NCI-H187 treated with DMSO at 0.1 percent for 48 hours (cell line): ENCODE measurements at regions not wholly inside any gene's neighbourhood (a gene's known extent, or its start where the extent isn't known, plus 50 kb on each side); places are given as distances from the start of the nearest gene placed in this dataset.
A peak's percentile ranks its signal among the peaks of the same experiment; 100 is the strongest.
"Not testable (repeated sequence)": the region's sequence is repeated elsewhere in the genome, so short reads cannot be mapped to it uniquely, and the experiment has no call there.

Experiments
- DNase-seq: peaks from one replicate; lab custom pipeline; 2025; lab: John Stamatoyannopoulos, UW

DNA sequence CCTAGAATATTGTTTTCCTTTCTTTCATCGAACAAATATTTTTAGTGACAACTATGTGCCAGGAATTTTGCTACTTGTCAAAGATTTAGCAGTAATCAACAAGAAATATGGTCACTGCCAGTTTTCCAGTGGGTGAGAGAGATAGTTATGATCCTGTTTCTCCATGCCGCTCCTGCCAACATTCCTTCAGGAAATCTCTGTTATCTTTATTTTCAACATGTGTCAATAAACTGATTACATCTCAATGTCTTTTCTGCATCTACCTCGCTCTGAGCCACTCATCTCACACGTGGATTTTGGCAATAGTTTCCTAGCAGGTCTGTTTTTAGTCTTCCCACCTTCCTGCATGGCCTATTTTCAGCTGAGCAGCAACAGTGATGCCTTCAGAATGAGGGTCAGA lies 650.0 kb upstream of the STXBP6 start:
- no peak for DNase-seq

DNA sequence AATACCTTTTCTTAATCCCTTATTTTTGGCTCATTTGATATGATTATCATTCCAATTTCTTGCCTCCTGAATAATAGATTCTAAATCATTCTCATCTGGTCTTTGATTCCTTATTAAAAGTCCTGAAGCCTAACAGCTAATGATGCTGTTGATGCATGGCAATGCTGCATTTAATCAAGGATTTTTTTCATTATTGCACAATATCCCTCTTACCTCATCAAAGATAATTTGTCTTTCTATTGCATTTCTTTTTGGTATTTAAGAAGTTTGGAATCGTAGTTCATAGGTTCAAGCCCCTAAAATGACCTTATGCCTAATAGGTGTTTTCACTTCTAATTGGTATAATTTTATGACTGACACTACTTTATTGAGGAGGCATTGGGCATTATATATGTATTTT lies 648.2 kb upstream of the STXBP6 start:
- DNase-seq, result no peak

DNA sequence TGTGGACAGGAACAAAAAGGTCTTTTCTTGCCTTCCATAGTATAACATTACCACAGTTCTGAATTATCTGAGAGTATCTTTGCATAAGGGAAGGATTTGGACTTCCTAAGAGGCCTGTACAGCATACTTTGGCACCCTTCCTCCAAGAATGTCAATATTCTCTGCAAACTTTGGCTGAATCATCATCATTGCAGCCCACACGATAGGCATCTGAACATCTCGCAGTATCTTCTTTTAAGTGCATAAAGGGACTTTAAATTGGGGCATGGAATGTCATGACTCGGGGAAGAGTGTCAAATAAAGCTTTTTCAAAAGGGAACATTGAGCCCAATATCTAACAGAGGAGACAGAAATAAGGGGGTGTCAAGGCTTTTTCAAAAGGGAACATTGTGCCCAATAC lies 646.2 kb upstream of the STXBP6 start:
- no peak for DNase-seq

DNA sequence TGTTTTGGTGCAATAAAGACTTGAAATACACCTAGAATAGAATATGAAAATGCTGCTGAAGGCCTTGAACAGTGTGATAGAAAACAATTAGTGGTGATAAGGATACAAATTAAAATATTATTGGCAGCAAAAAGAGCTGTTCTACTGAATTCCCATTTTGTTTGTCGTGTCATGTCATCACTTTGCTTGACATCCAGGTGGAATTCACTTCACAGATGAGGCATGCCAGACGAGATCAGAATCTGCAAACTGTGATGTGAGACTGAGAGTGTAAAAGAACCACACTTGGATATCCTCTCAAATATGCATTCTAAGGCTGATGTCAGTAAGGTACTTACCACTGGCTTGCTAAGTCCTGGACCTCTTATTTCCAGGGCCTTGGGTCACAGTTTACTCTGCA lies 635.1 kb upstream of the STXBP6 start:
- DNase-seq, result no peak

DNA sequence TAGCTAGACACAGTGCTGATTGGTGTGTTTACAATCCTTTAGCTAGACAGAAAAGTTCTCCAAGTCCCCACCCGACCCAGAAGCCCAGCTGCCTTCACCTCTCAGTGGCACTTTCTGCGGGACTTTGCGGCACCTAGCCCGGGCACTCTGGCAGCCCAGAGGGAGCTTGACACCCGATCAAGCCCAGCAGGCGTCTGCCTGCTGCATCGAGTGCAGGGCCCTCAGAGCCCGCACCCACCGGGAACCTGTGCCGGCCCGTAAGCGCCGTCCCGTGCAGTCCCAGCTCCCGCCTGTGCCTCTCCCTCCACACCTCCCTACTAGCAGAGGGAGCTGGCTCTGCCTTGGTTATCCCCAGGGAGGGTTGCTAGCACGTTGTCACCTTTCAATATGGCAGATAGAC lies 631.0 kb upstream of the STXBP6 start:
- DNase-seq, result no peak

DNA sequence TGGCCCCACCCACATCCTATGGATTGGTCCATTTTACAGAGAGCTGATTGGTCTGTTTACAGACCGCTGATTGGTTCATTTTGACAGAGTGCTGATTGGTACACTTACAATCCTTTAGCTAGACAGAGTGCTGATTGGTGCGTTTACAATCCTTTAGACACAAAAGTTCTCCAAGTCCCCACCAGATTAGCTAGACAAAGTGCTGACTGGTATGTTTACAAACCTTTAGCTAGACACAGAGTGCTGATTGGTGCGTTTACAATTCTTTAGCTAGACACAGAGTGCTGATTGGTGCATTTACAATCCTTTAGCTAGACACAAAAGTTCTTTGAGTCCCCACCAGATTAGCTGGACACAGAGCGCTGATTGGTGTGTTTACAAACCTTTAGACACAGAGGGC lies 630.6 kb upstream of the STXBP6 start:
- not testable (repeated sequence) for DNase-seq

DNA sequence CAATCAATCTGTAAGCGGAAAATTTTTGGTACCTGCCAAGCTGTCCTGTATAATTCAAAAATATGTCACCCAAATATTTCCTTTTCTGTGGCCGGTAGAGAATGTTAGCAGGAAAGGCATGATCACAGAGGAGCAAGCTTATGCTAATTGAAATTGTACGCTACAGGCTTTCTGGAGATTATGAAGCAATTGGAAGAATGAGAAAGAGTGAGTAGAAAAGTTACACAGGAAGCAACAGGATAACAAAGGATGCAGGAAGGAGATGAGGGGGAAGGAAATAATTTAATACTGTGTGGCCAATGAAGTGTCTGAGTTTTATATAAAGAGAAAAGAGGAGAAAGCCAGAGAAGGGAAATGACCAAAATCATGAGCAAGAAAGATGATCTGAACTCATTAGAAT lies 627.2 kb upstream of the STXBP6 start:
- no peak for DNase-seq

DNA sequence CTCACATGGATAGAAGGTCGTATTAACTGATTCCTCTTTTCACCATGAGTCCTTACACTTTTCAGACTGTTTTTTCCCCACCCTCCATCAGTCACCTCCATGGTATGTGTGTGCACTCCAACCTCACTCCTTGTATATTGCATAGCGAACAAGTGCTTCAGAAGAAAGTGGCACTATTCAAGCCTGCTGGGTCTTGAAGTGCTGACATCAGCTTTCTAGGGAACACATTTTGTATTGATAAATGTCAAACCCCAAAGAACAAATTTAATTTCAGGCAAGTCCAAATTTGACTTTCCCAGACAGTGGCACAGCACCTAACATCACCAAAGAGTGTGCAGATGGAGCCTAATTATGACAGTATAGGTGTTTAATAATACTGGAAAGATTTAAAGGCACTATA lies 617.4 kb upstream of the STXBP6 start:
- no peak for DNase-seq

DNA sequence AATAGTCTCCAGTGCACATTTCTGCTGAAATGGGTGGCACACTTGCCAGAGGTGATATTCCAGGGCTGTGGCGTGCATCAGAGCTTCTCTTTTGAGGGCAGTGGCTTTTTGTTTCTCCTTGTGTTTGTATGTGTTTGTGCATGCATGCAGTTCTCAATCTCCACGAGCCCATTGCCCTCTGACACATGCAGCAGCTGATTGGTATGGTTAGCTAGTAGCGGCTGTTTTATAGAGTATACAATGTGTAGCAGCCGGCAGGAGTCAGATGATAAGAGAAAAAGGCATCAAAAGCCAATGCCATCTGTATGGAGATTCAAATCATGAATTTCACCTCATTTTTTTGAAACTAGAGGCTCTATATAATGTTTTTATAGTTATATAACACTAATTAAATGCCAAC lies 616.9 kb upstream of the STXBP6 start:
- DNase-seq, result no peak

DNA sequence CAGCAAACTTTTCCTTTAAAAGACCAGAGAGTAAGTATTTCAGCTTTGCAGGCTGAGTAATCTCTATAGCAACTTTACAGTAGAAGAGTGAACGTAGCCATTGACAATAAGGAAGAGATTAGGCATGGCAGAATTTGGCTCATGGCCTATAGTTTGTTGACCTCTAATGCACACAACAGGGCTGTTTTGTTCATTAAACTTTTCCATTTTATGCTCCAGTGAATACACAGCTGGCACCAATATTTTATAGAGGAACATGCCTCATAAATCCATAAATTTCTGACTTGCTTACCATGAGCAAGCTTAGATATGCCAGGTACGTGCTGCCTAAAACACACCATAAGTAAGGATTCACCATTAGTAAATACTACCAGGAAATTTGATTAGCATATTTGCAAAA lies 609.0 kb upstream of the STXBP6 start:
- no peak for DNase-seq

DNA sequence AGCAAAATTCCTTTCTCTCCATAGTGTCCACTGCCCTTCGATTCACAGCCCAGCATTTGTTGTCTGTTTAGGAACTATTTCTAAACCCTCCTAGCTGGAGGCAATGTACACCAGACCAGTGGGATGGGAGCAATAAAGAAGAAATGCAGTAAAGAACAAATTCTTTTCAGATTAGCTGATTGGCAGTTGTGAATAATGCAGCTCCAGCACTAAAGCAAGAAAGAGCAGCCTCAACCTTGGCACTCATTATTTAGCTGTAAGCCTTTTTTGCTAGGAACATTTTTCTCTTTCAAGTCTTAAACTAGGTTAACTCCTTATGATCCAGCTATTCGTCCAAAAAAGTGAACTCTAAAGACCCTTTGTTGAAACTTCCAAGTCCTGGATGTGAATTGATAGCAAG lies 580.5 kb upstream of the STXBP6 start:
- no peak for DNase-seq

DNA sequence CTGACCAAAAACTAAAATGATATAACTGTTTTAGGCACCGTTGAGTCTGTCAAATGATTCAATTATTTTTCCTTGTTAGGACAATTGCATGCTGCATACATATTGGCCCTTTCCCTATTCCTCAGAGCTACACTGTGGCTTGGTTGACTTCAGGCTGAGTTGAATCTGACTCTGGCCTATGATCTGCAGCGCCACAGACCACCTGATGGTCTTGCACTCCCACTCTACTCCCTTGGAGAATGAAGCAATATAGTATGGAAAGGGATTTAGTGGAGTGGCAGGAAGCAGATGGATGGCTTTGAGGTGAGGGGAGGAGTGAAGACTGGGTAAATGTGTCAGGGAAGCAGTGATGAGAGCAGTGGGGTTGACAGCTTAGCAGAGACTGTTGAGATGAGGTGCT lies 579.0 kb upstream of the STXBP6 start:
- DNase-seq, result no peak

DNA sequence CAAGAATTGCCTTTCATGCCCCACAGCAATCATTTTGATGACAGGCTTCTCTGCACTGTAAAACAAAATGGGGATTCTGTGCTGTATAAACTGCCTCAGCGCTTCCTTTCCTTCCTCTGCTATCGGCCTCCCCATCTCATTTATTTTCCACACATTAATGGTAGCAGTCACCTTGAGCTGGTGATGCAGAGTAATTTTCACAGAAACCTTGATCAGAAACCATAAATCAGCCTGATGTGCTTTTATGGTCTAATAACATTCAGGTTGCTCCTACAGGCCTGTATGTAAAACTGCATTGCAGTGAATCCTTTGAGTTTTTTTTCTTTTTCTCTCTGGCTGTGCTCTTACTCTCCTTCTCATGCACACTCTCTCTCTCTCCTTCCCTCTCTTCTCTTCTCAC lies 578.4 kb upstream of the STXBP6 start:
- no peak for DNase-seq

DNA sequence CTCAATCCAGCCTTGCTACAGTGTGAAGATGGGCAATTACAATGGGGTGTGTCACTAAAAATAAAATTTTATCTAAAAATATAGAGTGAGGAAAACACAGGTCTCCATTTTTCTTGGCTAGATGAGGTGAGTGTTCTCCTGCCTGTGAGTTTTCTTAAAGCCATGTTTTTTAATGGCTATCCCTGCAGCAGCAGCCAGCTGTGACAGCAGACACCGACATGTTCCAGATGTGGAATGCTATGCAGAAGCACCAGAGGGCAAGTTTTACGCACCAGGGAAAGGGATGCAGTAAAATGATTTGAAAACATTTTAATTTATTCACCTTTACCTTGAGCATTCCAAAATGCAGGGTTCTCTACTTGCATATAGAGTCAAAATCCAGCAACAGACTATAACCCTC lies 577.0 kb upstream of the STXBP6 start:
- no peak for DNase-seq

DNA sequence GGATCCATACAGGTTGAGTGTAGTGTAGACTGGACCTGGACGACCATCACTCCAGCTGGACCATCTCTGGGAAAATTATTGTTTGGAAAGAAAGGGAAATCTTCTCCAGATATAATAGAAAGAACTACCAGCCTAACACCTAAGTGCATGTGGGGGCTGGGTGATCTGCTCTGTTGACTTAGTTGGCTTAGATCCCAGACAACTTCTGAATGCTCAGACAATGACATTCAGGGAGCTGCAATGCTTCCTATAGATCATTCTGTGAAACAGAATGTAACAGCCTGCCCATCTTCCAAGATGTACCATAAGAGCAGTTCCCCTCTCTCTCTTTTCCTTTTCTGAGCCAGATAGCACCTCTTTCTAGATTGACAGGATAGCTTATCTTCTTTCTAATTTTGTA lies 572.8 kb upstream of the STXBP6 start:
- peak; percentile 33 for DNase-seq

DNA sequence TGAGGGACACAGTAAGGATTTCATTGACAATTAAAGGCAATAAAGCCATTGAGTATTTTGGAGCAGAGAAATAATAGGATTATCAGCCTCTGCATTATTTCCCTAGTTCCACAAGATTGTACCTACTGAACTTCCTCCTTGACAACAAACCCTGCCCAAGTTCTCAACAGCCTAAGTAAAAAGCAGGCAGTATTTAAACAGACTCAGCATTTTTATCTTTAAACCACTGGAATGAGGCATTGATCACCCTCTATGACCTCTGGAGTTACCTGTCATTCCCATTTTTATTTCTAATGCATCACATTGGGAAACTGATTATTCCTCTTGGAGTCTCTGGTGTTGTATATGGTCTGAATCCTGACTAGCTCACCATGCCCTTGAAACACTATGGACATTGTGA lies 570.6 kb upstream of the STXBP6 start:
- no peak for DNase-seq

DNA sequence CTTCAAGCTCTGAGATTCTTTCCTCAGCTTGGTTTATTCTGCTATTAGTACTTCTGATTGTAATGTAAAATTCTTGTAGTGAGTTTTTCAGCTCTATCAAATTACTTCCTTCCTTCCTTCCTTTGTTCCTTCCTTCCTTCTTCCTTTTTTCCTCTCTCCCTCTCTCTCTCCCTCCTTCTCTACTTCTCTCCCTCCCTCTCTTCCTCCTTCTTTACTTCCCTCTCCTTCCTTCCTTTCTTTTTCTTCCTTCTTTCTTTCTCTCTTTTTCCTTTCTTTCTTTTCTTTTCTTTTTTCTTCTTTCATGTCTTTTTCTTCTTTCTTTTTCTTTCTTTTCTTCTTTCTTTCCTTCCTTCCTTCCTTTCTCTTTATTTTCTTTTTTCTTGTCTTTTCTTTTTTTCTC lies 565.2 kb upstream of the STXBP6 start:
- no peak for DNase-seq

DNA sequence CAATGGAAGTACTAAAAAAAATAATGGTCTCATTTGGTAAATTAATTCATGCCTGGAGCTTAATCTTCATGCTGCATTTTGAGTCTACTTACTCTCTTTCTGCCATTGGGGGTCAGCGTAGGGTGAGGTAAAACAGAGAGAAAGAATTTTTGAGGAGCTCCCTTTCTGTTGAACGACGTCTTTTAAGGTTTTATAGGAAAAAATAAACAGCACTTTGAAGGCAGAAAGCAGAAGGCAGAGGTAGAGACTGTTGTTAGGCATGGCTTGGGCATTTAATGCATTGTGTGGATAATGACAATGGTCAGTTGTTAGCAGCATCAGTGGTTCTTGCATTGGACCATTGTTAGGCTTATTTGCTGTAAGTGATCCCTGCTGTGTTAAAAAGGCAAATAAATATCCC lies 557.2 kb upstream of the STXBP6 start:
- no peak for DNase-seq

DNA sequence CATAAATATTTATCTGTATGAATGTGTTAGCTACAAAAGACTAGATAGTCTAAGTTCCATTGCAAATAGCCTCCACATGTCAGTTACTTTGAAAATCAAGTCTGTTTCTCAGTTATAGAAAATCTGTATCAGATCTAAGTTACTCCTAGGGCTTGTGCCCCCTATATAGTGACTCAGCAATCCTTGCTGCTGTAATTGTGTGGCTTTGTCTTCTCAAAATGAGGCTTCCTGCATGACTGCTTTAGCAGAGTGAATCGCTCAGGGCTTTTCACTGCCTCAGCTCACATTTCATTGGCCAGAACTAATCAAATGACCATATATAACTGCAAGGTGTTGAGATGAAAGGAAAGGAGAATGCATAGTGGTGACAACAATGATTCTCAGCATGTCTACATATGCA lies 552.2 kb upstream of the STXBP6 start:
- no peak for DNase-seq

DNA sequence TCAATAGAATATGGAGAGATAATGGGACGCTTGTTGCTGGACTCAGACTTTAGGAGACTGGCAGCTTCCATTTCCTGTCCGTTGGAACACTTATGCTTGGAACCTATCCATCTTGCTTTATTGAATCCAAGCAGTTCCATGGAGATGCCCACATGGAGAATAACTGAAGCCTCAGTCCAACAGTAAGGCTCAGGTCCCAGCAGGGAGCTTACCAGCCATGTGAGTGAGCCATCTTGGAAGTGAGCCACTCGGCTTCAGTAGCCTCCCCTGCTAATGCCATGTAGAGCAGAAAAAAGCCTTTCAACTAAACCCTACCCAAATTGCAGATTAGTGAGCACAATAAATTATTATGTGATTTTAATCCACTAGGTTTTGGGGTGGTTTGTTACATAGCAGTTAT lies 538.8 kb upstream of the STXBP6 start:
- DNase-seq, result no peak

DNA sequence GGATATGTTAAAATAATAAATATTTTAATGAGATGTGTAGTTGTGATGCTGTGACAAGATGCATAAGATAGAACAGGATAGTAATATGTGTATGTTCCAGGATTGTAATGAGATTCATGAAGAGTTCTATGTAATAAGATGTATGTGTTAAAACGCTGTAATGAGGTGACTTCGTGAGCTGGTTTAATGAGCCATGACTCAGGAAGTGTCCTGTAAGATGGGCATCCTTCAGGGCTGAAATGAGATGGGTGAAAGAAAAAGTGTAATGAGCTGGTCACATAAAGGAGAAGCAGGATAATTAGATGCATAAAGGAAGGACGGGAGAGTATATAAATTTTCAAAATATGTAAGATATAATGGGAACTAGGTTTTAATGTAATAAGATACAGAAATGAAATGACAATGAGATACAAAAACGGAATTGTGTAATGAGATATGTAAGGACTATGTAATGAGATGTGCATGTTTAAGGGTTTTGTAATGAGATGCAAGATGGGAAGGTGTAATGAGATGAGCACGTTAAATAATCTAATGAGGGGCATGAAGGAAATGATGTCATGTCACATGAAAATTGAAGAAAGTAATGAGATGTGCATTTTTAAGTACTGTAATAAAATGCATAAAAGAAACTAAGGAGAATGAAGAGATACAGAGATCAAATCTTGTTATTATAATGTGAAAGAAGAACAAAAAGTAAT lies 524.8 kb upstream of the STXBP6 start:
- DNase-seq, result no peak

DNA sequence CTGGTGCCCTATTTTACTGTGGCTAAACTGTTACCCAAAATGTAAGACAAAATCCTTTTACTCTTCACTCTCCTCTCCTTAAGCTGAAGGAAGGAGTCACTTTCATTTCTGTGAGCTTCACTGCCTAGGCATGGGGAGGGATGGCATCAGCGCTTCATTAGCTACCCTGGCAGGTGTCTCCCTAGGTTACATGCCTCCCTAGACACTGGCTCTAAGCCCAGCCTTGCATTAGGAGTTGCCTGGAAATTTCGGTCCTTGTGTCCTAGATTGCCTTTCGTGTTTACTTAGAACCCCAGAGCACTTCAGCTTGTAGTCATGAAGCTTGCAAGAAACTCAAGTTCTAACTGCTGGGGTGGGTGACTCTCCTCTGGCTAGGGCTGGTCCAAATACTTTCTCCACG lies 520.5 kb upstream of the STXBP6 start:
- DNase-seq, result no peak

DNA sequence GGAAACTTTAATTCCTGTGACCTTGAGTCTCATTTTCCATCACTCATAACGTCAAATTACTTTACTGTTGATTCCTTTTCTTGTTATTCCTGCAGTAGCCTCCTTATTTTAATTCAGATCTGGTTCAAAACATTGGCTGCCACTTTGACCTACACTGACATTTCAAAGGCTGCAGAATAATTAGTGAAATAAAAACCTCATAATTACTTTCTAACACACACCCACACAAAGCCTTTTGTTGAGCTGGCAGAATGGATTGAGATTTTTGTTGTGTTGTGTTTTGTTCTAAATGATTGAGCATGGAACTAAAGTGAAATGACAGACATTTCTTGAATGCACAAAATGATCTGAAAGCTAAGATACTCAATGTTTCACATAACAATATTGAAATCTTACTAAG lies 507.5 kb upstream of the STXBP6 start:
- DNase-seq, result no peak

DNA sequence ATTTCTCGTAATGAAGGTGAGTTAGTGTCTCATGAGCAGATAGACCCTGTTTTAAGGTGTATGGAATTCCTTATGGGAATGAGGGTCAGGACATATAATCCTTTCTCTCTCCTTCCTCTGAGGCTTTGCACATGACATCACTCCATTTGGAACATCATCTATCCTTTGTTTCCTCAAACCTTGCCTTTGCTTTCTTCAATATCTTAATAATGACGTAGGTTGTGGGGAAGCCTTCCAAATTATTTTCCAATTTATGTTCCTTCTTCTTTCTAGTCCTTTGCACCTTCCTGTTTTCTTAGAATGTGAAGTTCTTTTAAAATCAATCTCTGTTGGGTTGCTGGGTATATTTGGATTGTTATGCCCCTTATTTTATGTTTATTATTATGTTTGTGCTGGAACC lies 502.9 kb upstream of the STXBP6 start:
- no peak for DNase-seq

DNA sequence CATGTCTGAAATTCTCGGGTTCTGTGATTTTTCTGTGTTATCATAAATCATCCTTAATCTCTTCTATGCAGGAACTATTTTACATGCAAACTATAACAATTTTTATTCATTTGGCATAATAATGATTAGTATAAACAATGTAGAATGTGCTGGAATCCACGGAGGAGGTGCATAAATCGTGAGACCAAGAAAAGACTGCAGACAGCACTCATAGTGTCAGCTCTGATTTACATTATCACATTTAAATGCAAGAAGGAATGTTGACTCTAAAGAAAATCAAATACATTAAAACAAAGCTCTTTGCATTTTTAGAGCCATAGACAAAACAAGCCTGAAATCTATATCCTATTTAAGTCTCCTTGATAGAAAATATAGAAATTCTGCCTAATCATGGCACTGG lies 501.7 kb upstream of the STXBP6 start:
- no peak for DNase-seq
